ENCODE measurements at regions not wholly inside any gene's neighbourhood (a gene's known extent, or its start where the extent isn't known, plus 50 kb on each side); places are given as distances from the start of the nearest gene placed in this dataset.

GRCh38 chr9:104980039-104980654, 52.2 kb upstream of the ABCA1 start:
- H3K4me3 Mint-ChIP-seq: no peak overlapping the region
- peaks cover 0 to 5% (median 0%) of the 10 kb centered on the region in 7 donors for H3K9me3 Mint-ChIP-seq
- ATAC-seq (ENCODE audit: low read depth in 2 of 2): no peak
- H3K4me1 Mint-ChIP-seq: peaks cover 0 to 15% (median 3%) of the 10 kb centered on the region in 3 donors
- no peak for DNase-seq
- no peaks in the 10 kb centered on the region for H3K27me3 Mint-ChIP-seq
- no peak overlapping the region for H3K27ac Mint-ChIP-seq
- H3K36me3 Mint-ChIP-seq: no peaks in the 10 kb centered on the region

DNA sequence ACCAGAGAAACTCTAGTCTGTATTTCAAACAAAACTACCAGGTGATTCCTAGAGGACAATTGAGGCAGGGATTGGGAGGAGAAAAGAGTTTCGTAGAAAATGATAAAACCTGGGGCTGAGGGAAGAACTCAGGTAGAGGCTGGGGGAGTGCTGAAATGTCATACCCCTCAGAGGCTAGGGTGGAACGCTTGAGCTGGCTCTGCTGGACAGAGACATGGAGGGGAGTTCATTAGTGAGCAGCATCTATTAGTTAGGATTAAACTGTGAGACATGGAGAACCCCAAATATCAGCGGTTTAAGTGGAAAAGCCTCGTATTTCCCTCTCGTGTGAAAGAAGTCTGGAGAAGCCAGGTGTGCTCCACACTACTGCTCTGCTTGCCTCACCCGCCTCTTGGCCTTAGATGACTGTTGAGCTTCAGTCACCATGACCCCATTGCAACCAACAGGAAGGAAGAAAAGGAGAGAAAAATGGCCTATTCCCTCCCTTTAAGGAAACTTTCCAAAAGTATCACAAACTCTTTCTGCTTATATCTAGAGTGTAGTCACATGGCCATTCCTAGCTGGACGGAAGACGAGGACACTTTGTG, 53.7 kb upstream of the ABCA1 start:
- H3K4me1 Mint-ChIP-seq: peaks cover 0 to 15% (median 3%) of the 10 kb centered on the region in 3 donors
- H3K27me3 Mint-ChIP-seq: no peaks in the 10 kb centered on the region
- no peak for ATAC-seq (ENCODE audit: low read depth in 2 of 2)
- H3K4me3 Mint-ChIP-seq: no peak overlapping the region
- no peaks in the 10 kb centered on the region for H3K36me3 Mint-ChIP-seq
- H3K27ac Mint-ChIP-seq: no peak overlapping the region
- no peak for DNase-seq
- peaks cover 0 to 5% (median 0%) of the 10 kb centered on the region in 7 donors for H3K9me3 Mint-ChIP-seq

DNA sequence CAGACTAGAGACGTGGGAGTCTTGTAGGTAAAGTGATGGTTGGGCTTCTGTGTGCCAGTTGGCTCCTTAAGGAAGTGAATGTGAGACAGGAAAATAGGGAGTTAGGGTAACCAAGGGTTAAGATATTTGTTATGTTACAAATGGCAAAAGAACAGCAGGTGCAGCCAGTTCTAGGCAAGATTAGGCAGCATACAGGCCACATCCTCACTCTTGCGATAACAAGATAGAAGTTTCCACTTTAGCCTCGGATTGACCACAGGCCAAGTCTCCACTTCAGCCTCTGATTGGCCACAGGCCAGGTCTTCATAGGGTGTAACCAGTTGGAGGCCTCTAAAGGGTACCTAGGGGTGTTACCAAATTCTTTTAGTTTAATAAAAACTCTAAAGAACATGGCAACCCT, 54.6 kb upstream of the ABCA1 start:
- ATAC-seq (ENCODE audit: low read depth in 2 of 2): no peak
- H3K4me3 Mint-ChIP-seq: no peak overlapping the region
- H3K27me3 Mint-ChIP-seq: peaks cover 0 to 6% (median 0%) of the 10 kb centered on the region in 3 donors
- peak overlapping the region in 1 of 6 donors; percentile 59 for H3K27ac Mint-ChIP-seq
- DNase-seq: no peak
- no peaks in the 10 kb centered on the region for H3K36me3 Mint-ChIP-seq
- H3K9me3 Mint-ChIP-seq: peaks cover 0 to 5% (median 0%) of the 10 kb centered on the region in 7 donors
- H3K4me1 Mint-ChIP-seq: peaks cover 0 to 15% (median 3%) of the 10 kb centered on the region in 3 donors

DNA sequence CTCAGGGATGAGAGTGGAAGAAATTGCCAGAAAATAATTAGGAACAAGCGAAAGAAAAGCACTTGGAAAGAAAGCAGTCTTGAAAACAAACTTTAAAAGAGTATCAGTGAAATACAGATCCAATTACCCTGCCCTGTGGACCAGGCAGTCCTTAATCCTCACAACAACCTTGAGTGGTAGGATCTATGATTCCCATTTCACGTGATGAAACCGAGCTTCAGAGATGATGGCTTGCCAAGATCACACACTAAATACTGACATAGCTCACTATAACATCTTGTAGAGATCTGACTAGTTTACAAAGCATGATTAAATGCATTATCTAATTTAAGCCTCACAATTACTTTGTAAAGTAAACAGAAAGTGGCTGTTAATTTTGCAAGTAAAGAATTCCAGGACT, 55.5 kb upstream of the ABCA1 start:
- Mint-ChIP-seq H3K4me1 (peaks cover 0 to 15% (median 3%) of the 10 kb centered on the region in 3 donors), H3K9me3 (no peaks in the 10 kb centered on the region), H3K36me3 (no peaks in the 10 kb centered on the region), H3K27me3 (peaks cover 0 to 8% (median 2%) of the 10 kb centered on the region in 3 donors), H3K27ac (no peak overlapping the region), H3K4me3 (no peak overlapping the region)
- no peak for DNase-seq
- ATAC-seq (ENCODE audit: low read depth in 2 of 2): no peak

GRCh38 chr9:104984121-104984520, 56.2 kb upstream of the ABCA1 start:
- DNase-seq (no peak), ATAC-seq (ENCODE audit: low read depth in 2 of 2) (no peak)
- no peaks in the 10 kb centered on the region for H3K36me3 Mint-ChIP-seq
- peaks cover 0 to 15% (median 3%) of the 10 kb centered on the region in 3 donors for H3K4me1 Mint-ChIP-seq
- no peak overlapping the region for H3K27ac Mint-ChIP-seq
- H3K27me3 Mint-ChIP-seq: peaks cover 0 to 8% (median 4%) of the 10 kb centered on the region in 3 donors
- no peaks in the 10 kb centered on the region for H3K9me3 Mint-ChIP-seq
- H3K4me3 Mint-ChIP-seq: no peak overlapping the region

DNA sequence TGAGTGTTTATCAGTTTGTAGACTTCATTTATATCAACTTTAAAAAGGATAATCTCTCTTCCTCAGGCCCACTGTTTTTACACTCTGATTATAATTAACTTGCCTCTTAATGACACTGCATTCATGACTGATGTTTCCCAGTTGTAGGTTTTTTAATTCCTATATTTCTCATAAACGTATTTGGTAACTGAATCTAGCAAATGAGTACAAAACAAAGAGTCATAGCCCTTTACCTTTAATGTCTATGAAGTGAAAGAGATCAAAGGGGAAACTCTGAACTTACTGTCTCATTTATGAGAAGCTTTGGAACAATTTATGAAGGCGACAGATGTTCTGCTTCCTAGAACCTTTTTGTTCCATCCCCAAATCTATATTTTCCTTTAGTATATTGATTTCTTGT, 56.6 kb upstream of the ABCA1 start:
- DNase-seq (no peak), ATAC-seq (ENCODE audit: low read depth in 2 of 2) (no peak)
- H3K4me3 Mint-ChIP-seq: no peak overlapping the region
- no peaks in the 10 kb centered on the region for H3K36me3 Mint-ChIP-seq
- H3K4me1 Mint-ChIP-seq: peaks cover 0 to 15% (median 3%) of the 10 kb centered on the region in 3 donors
- H3K27me3 Mint-ChIP-seq: peaks cover 0 to 8% (median 4%) of the 10 kb centered on the region in 3 donors
- H3K27ac Mint-ChIP-seq: no peak overlapping the region
- H3K9me3 Mint-ChIP-seq: no peaks in the 10 kb centered on the region

DNA sequence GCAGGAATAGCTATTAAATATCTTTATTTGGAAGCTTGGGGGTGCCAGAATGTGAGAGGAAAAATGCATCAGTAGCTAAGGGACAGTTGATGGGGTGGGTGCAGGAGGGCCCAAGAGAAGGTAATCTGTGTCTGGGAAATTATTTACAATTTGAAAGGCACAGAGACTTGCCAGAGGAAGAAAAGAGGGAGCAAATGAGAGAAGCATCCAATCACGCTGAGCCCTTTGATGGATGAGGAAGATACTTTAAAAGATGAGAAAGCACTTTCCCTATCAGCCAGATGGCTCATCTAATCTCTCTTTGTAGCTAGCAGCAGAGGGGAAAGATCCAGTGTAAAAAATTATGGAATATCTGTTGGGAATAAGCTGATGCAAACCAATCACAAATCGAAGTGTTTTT, 57.0 kb upstream of the ABCA1 start:
- Mint-ChIP-seq H3K27ac (no peak overlapping the region), H3K27me3 (peaks cover 0 to 8% (median 4%) of the 10 kb centered on the region in 3 donors), H3K4me1 (peaks cover 0 to 15% (median 3%) of the 10 kb centered on the region in 3 donors), H3K9me3 (no peaks in the 10 kb centered on the region), H3K4me3 (no peak overlapping the region), H3K36me3 (no peaks in the 10 kb centered on the region)
- ATAC-seq (ENCODE audit: low read depth in 2 of 2) (no peak), DNase-seq (no peak)

DNA sequence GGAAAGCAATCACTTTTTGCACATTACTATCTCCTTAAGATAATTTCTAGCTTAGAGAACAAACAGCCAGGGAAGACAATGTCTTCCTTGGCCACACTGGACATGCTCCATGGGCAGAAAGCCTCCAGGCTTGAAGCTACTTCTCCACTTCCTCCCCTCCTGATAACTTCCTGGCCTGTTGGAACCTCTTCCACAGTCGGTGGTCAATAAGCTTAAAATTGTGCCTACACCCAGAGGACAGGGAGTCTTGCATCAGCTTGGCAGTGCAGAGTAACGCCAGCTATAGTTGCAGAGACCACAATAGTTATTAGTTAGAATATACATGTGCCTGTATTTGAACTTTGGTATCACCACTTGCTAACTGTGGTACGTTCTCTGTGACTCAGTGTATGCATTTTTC, 58.1 kb upstream of the ABCA1 start:
- Mint-ChIP-seq H3K4me3 (no peak overlapping the region), H3K27ac (no peak overlapping the region), H3K9me3 (no peaks in the 10 kb centered on the region), H3K36me3 (no peaks in the 10 kb centered on the region), H3K27me3 (peaks cover 0 to 8% (median 4%) of the 10 kb centered on the region in 3 donors), H3K4me1 (peaks cover 10 to 22% (median 10%) of the 10 kb centered on the region in 3 donors)
- no peak for ATAC-seq (ENCODE audit: low read depth in 2 of 2)
- DNase-seq: no peak

GRCh38 chr9:104987743-104988142, 59.8 kb upstream of the ABCA1 start:
- DNase-seq (no peak), ATAC-seq (ENCODE audit: low read depth in 2 of 2) (no peak)
- peaks cover 21 to 33% (median 23%) of the 10 kb centered on the region in 3 donors for H3K4me1 Mint-ChIP-seq
- H3K36me3 Mint-ChIP-seq: no peaks in the 10 kb centered on the region
- peaks cover 0 to 8% (median 4%) of the 10 kb centered on the region in 3 donors for H3K27me3 Mint-ChIP-seq
- no peak overlapping the region for H3K27ac Mint-ChIP-seq
- H3K9me3 Mint-ChIP-seq: no peaks in the 10 kb centered on the region
- no peak overlapping the region for H3K4me3 Mint-ChIP-seq

DNA sequence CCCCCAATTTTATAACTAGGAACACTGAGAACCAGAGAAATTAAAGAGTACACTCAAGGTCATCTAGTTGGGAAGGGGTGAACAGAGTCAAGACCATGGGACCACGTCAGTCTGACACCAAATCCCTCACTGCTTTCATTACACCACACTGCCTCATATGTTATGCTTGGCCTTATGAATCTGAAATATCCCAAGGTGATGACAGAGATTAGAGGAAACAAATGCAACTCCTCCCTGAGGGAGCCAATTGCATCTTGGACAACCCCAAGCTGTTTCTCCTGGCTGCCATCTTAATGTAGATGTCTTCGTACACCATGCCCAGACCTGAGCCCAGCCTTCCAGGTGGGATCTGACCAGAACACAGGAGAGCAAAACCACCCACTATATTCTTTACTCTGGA, 60.6 kb upstream of the ABCA1 start:
- Mint-ChIP-seq H3K4me1 (peaks cover 28 to 35% (median 29%) of the 10 kb centered on the region in 3 donors), H3K4me3 (peak overlapping the region in 1 of 8 donors; percentile 51), H3K9me3 (no peaks in the 10 kb centered on the region), H3K27ac (no peak overlapping the region), H3K36me3 (no peaks in the 10 kb centered on the region), H3K27me3 (peaks cover 0 to 8% (median 4%) of the 10 kb centered on the region in 3 donors)
- ATAC-seq (ENCODE audit: low read depth in 2 of 2): no peak
- DNase-seq: no peak

GRCh38 chr9:104991144-104991953, 63.4 kb upstream of the ABCA1 start:
- Mint-ChIP-seq H3K4me3 (peak overlapping the region; percentile 90 to 97 (median 92)), H3K27ac (peak overlapping the region; percentile 92 to 99 (median 96)), H3K4me1 (peaks cover 28 to 32% (median 29%) of the 10 kb centered on the region in 3 donors), H3K36me3 (no peaks in the 10 kb centered on the region), H3K27me3 (peaks cover 0 to 8% (median 4%) of the 10 kb centered on the region in 3 donors), H3K9me3 (no peaks in the 10 kb centered on the region)
- DNase-seq (peak; percentile 90), ATAC-seq (ENCODE audit: low read depth in 2 of 2) (peak; percentile 80 to 82)

DNA sequence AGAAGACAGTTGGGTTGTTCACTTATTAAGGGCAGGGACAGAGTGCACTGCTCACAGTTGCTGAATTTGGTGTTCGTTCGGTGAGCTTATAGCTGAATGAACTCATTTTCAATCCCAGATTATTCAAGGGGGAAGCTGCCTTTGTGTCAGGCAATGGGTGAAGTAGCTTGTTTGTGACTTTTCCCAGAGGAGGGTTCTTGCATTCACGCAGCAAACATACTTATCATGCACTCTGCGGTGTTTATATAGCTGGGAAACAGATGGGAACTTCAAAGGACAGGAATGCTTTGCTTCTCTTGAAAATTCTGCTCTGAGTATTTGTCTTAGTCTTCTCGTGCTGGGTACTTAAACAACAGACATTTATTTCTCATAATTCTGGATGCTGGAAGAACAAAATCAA, 64.7 kb upstream of the ABCA1 start:
- ATAC-seq (ENCODE audit: low read depth in 2 of 2) (no peak), DNase-seq (no peak)
- H3K27ac Mint-ChIP-seq: peak overlapping the region in 4 of 6 donors; percentile 9 to 73 (median 35)

GRCh38 chr9:104993291-104993963, 65.5 kb upstream of the ABCA1 start:
- peaks cover 28 to 32% (median 29%) of the 10 kb centered on the region in 3 donors for H3K4me1 Mint-ChIP-seq
- H3K27me3 Mint-ChIP-seq: peaks cover 0 to 3% (median 0%) of the 10 kb centered on the region in 3 donors
- ATAC-seq (ENCODE audit: low read depth in 2 of 2) (peak in 1 of 2 donors; percentile 13), DNase-seq (peak; percentile 37)
- H3K4me3 Mint-ChIP-seq: peak overlapping the region in 5 of 8 donors; percentile 16 to 94 (median 71)
- H3K9me3 Mint-ChIP-seq: no peaks in the 10 kb centered on the region
- no peaks in the 10 kb centered on the region for H3K36me3 Mint-ChIP-seq
- peak overlapping the region in 4 of 6 donors; percentile 8 to 73 (median 50) for H3K27ac Mint-ChIP-seq

More for the DNA sequence above, 64.7 kb upstream of the ABCA1 start:
- H3K9me3 Mint-ChIP-seq: no peaks in the 10 kb centered on the region
- no peaks in the 10 kb centered on the region for H3K36me3 Mint-ChIP-seq
- H3K4me3 Mint-ChIP-seq: peak overlapping the region; percentile 0 to 97 (median 90)
- H3K27me3 Mint-ChIP-seq: peaks cover 0 to 4% (median 0%) of the 10 kb centered on the region in 3 donors
- peaks cover 28 to 32% (median 29%) of the 10 kb centered on the region in 3 donors for H3K4me1 Mint-ChIP-seq
